NCI-H82 (cell line): ENCODE measurements at regions not wholly inside any gene's neighbourhood (a gene's known extent, or its start where the extent isn't known, plus 50 kb on each side); places are given as distances from the start of the nearest gene placed in this dataset.

Source experiments
- DNase-seq: peaks from one replicate; lab custom pipeline; 2025; lab: John Stamatoyannopoulos, UW

GRCh38 chr9:87280421-87280820, 217.2 kb upstream of the DAPK1 start:
- no peak for DNase-seq

GRCh38 chr9:87282538-87282937, 215.1 kb upstream of the DAPK1 start:
- no peak for DNase-seq

GRCh38 chr9:87283585-87283984, 214.1 kb upstream of the DAPK1 start:
- no peak for DNase-seq

- no peak for DNase-seq
Measured at GRCh38 chr9:87285183-87285850, 212.3 kb upstream of the DAPK1 start.

GRCh38 chr9:87286506-87286905, 211.2 kb upstream of the DAPK1 start:
- no peak for DNase-seq

GRCh38 chr9:87290241-87291052, 207.2 kb upstream of the DAPK1 start:
- DNase-seq = no peak

GRCh38 chr9:87292449-87293191, 205.0 kb upstream of the DAPK1 start:
- DNase-seq = no peak

GRCh38 chr9:87294126-87294525, 203.5 kb upstream of the DAPK1 start:
- no peak for DNase-seq

- DNase-seq = no peak
Measured at GRCh38 chr9:87300915-87301314, 196.8 kb upstream of the DAPK1 start.

GRCh38 chr9:87301371-87301770, 196.3 kb upstream of the DAPK1 start:
- no peak for DNase-seq

- no peak for DNase-seq
Measured at GRCh38 chr9:87305151-87305550, 192.5 kb upstream of the DAPK1 start.

- no peak for DNase-seq
Measured at GRCh38 chr9:87306006-87306405, 191.7 kb upstream of the DAPK1 start.

GRCh38 chr9:87307848-87308247, 189.8 kb upstream of the DAPK1 start:
- DNase-seq = no peak

- no peak for DNase-seq
Measured at GRCh38 chr9:87309236-87309635, 188.4 kb upstream of the DAPK1 start.

- DNase-seq = no peak
Measured at GRCh38 chr9:87310827-87311523, 186.7 kb upstream of the DAPK1 start.

GRCh38 chr9:87319656-87320055, 178.0 kb upstream of the DAPK1 start:
- DNase-seq = no peak

GRCh38 chr9:87320146-87320884, 177.4 kb upstream of the DAPK1 start:
- DNase-seq = no peak

- DNase-seq = no peak
Measured at GRCh38 chr9:87322840-87323635, 174.6 kb upstream of the DAPK1 start.

GRCh38 chr9:87323928-87324327, 173.7 kb upstream of the DAPK1 start:
- DNase-seq = no peak

- DNase-seq = peak; percentile 63
Measured at GRCh38 chr9:87324613-87325194, 173.0 kb upstream of the DAPK1 start.
